Heart left ventricle (tissue), 13 donors: ENCODE measurements at regions not wholly inside any gene's neighbourhood (a gene's known extent, or its start where the extent isn't known, plus 50 kb on each side); places are given as distances from the start of the nearest gene placed in this dataset.

Experiments
- CTCF ChIP-seq, 12 donors: fragments of 200-600 bp; sonication (generic) in 4 of 12; IDR thresholded peaks; one replicate each; pipeline versions ENCODE4 v1.5.0 to v1.8.0; 2018 to 2022; ENCODE audit warnings: antibody characterized with exemption in 12 of 12, mild to moderate bottlenecking in 5 of 12
- POLR2A ChIP-seq, 2 donors: fragments of 450-650 bp; IDR thresholded peaks; one replicate each; pipeline ENCODE4 v1.6.1; 2017; ENCODE audit warnings: antibody characterized with exemption in 2 of 2, mild to moderate bottlenecking in 2 of 2, moderate library complexity in 2 of 2
- donor health status: ischemic (EF 13 %, LVEDD 7.1; RV severe dilation, severe dysfunction).
- donor health status: DM: no; HTN: yes; CAD: no.
- donor health status: DM: no; HTN: no; CAD: no.
- donor health status: ischemic (EF 25% LVEDD 6.9; RV normal size, moderate dysfunction).
- donor health status: ischemic (EF 25% LVEDD 5.7; RV mildly dilated, moderate dysfunction).
- donor health status: ischemic (EF 35%, LVEDD 5.7; RV mildly dilated, moderate dysfunction).
- donor health status: nonischemic (EF 11% LVEDD 7.7; RV severe dilation, severe dysfunction).
- donor health status: DM: yes; HTN: yes; CAD: no.
- donor health status: PGD.
- donor health status: ischemic (EF 29% LVEDD 5.4; RV normal size, mild dysfunction).
- donor health status: nonischemic (EF 23%, LVEDD 6.1; RV moderate dilation, normal function).

- TF ChIP-seq CTCF (IDR thresholded peaks at IDR 0.05) (no peak), POLR2A (IDR thresholded peaks at IDR 0.05) (no peak)
Measured at GRCh38 chrX:139120760-139121159, 409.2 kb upstream of the FGF13 start.
